ENCODE measurements at regions not wholly inside any gene's neighbourhood (a gene's known extent, or its start where the extent isn't known, plus 50 kb on each side); places are given as distances from the start of the nearest gene placed in this dataset.

DNA sequence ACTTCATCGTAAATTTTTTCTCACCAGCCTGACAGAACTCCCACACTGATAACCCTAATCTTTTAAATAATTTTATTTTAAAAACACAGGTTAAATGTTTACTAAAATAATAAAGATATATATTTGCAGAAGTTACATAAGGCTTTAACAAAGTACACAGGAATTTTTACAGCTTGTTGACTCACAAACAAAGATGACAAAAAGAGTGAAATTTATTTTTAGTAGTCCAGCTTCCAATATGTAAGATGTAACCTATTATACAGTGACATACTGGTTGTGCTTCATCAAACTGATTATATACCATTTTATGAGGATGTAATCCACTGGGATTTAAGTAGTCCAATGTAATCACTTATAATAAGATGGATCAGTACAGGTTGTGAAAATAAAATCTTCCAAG lies 348.9 kb upstream of the SLC39A10 start:
- TF ChIP-seq, protein P1, sequence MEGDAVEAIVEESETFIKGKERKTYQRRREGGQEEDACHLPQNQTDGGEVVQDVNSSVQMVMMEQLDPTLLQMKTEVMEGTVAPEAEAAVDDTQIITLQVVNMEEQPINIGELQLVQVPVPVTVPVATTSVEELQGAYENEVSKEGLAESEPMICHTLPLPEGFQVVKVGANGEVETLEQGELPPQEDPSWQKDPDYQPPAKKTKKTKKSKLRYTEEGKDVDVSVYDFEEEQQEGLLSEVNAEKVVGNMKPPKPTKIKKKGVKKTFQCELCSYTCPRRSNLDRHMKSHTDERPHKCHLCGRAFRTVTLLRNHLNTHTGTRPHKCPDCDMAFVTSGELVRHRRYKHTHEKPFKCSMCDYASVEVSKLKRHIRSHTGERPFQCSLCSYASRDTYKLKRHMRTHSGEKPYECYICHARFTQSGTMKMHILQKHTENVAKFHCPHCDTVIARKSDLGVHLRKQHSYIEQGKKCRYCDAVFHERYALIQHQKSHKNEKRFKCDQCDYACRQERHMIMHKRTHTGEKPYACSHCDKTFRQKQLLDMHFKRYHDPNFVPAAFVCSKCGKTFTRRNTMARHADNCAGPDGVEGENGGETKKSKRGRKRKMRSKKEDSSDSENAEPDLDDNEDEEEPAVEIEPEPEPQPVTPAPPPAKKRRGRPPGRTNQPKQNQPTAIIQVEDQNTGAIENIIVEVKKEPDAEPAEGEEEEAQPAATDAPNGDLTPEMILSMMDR (IDR thresholded peaks at IDR 0.05; ENCODE audit: low read depth, low read length): no peak
- no peak for TF ChIP-seq EZH2phosphoT487 (IDR thresholded peaks at IDR 0.05; ENCODE audit: low read depth)
